H1 (cell line): ENCODE measurements at regions not wholly inside any gene's neighbourhood (a gene's known extent, or its start where the extent isn't known, plus 50 kb on each side); places are given as distances from the start of the nearest gene placed in this dataset.

Experiments
- CTCF ChIA-PET: fragments of 300-600 bp; sonication (Branson Sonifier 250); formaldehyde crosslinking; loops from one replicate; lab custom pipeline; 2021; ENCODE audit not compliant: partially characterized antibody; lab: Charles Lee
- POLR2A ChIA-PET: fragments of 300-600 bp; sonication (Branson Sonifier 250); formaldehyde crosslinking; loops from one replicate; lab custom pipeline; 2021; ENCODE audit warnings: inconsistent platforms; ENCODE audit not compliant: partially characterized antibody; lab: Charles Lee
- DNase-seq, 2 experiments: peaks; one replicate each; pipeline versions ENCODE4 v3.0.0 to v3.0.0-alpha.2; 2010 to 2022; ENCODE audit warnings: low spot score in 2 of 2, low read depth in 1 of 2, mixed read lengths in 1 of 2
- FAIRE-seq: peaks from 2 replicates; lab custom pipeline; 2011; peaks lifted over from hg19 to GRCh38; lab: Jason Lieb, UNC
- H2AFZ ChIP-seq: 2 replicates; pipeline ENCODE4 v1.8.1; 2012; ENCODE audit warnings: low read length, inconsistent platforms
- H2AK5ac ChIP-seq: 2 replicates; pipeline ENCODE4 v1.6.1; 2013; ENCODE audit warnings: low read depth, low read length
- H2BK120ac ChIP-seq: replicated peaks from 2 replicates; pipeline ENCODE3; 2013; ENCODE audit warnings: low read depth, low read length, inconsistent platforms
- H2BK12ac ChIP-seq: 2 replicates; pipeline ENCODE4 v1.6.1; 2013; ENCODE audit warnings: low read depth, low read length
- H2BK15ac ChIP-seq: 2 replicates; pipeline ENCODE4 v1.6.1; 2013; ENCODE audit warnings: low read length
- H2BK20ac ChIP-seq: 2 replicates; pipeline ENCODE4 v1.6.1; 2013; ENCODE audit warnings: low read length
- H2BK5ac ChIP-seq: 2 replicates; pipeline ENCODE4 v1.6.1; 2013; ENCODE audit warnings: low read depth, low read length
- H3K14ac ChIP-seq: 2 replicates; pipeline ENCODE4 v1.6.1; 2013; ENCODE audit warnings: inconsistent platforms; ENCODE audit not compliant: insufficient read length
- H3K18ac ChIP-seq: 2 replicates; pipeline ENCODE4 v1.6.1; 2013; ENCODE audit warnings: low read length; ENCODE audit errors: extremely low read depth
- H3K23ac ChIP-seq: 2 replicates; pipeline ENCODE4 v1.6.1; 2013; ENCODE audit warnings: inconsistent platforms; ENCODE audit not compliant: insufficient read length
- H3K23me2 ChIP-seq: 2 replicates; pipeline ENCODE4 v1.6.1; 2013; ENCODE audit warnings: low read depth, low read length
- H3K27ac ChIP-seq: 2 replicates; pipeline ENCODE4 v1.6.1; 2011; ENCODE audit warnings: low read depth, low read length, inconsistent platforms
- H3K27me3 ChIP-seq, 4 experiments: replicated peaks in 1 of 4; 1 replicate in 1 of 4; 2 replicates in 3 of 4; pipeline versions ENCODE4 v1.6.1 to v1.8.1; 2011 to 2013; ENCODE audit warnings: low read length in 3 of 4, mild to moderate bottlenecking in 3 of 4, inconsistent platforms in 2 of 4, mixed read lengths in 2 of 4, moderate library complexity in 1 of 4; ENCODE audit not compliant: control insufficient read depth in 3 of 4, insufficient read depth in 3 of 4; ENCODE audit errors: extremely low read depth in 1 of 4
- H3K36me3 ChIP-seq, 4 experiments: 2 replicates each; pipeline versions ENCODE4 v1.6.1 to v1.8.1; 2011 to 2013; ENCODE audit warnings: mild to moderate bottlenecking in 4 of 4, low read length in 3 of 4, moderate library complexity in 2 of 4, control low read depth in 1 of 4, inconsistent platforms in 1 of 4; ENCODE audit not compliant: insufficient read depth in 4 of 4, control insufficient read depth in 2 of 4
- H3K4ac ChIP-seq: replicated peaks from 2 replicates; pipeline ENCODE3; 2013; ENCODE audit warnings: low read length, low read depth, mixed read lengths, inconsistent platforms; ENCODE audit not compliant: insufficient read length
- H3K4me1 ChIP-seq, 4 experiments: replicated peaks in 1 of 4; 1 replicate in 1 of 4; 2 replicates in 3 of 4; pipeline versions ENCODE4 v1.6.1 to v1.8.1; 2011 to 2013; ENCODE audit warnings: low read length in 3 of 4, inconsistent platforms in 2 of 4, mixed read lengths in 1 of 4; ENCODE audit not compliant: insufficient read depth in 4 of 4, control insufficient read depth in 3 of 4
- H3K4me2 ChIP-seq, 2 experiments: 2 replicates each; pipeline versions ENCODE4 v1.6.1 to v1.8.1; 2011 to 2013; ENCODE audit warnings: low read depth in 2 of 2, low read length in 2 of 2, control low read depth in 1 of 2, inconsistent platforms in 1 of 2, mild to moderate bottlenecking in 1 of 2; ENCODE audit not compliant: insufficient read depth in 1 of 2
- H3K4me3 ChIP-seq, 4 experiments: fragments of 200-600, 300-600 bp in 1 of 4; sonication (generic), shearing (Covaris generic), sonication (Bioruptor Twin) in 1 of 4; 2 replicates each; pipeline versions ENCODE4 v1.5.1 to v1.8.1; 2011 to 2016; ENCODE audit warnings: low read length in 4 of 4, low read depth in 3 of 4, control low read depth in 2 of 4, inconsistent platforms in 2 of 4, mild to moderate bottlenecking in 2 of 4, mixed read lengths in 1 of 4, moderate library complexity in 1 of 4; ENCODE audit not compliant: insufficient read depth in 2 of 4; ENCODE audit errors: extremely low read depth in 1 of 4
- H3K56ac ChIP-seq: replicated peaks from 2 replicates; pipeline ENCODE3; 2013; ENCODE audit warnings: low read depth, mild to moderate bottlenecking, mixed read lengths, low read length, inconsistent platforms; ENCODE audit not compliant: insufficient read length
- H3K79me1 ChIP-seq: 2 replicates; pipeline ENCODE4 v1.6.1; 2013; ENCODE audit warnings: low read depth, low read length, control low read depth
- H3K79me2 ChIP-seq, 2 experiments: 2 replicates each; pipeline versions ENCODE4 v1.6.1 to v1.8.1; 2012 to 2013; ENCODE audit warnings: low read length in 2 of 2, mild to moderate bottlenecking in 2 of 2, inconsistent platforms in 1 of 2; ENCODE audit not compliant: insufficient read depth in 2 of 2, control insufficient read depth in 1 of 2
- H3K9ac ChIP-seq, 4 experiments: replicated peaks in 1 of 4; 1 replicate in 1 of 4; 2 replicates in 3 of 4; pipeline versions ENCODE4 v1.6.1 to v1.8.1; 2011 to 2013; ENCODE audit warnings: low read depth in 3 of 4, low read length in 3 of 4, control low read depth in 2 of 4, mild to moderate bottlenecking in 2 of 4, moderate library complexity in 2 of 4, inconsistent platforms in 1 of 4; ENCODE audit errors: extremely low read depth in 1 of 4
- H3K9me3 ChIP-seq, 2 experiments: 2 replicates each; pipeline versions ENCODE4 v1.6.1 to v1.8.1; 2012 to 2013; ENCODE audit warnings: mild to moderate bottlenecking in 2 of 2, moderate library complexity in 2 of 2, control low read depth in 1 of 2, inconsistent platforms in 1 of 2, low read depth in 1 of 2, low read length in 1 of 2, mixed read lengths in 1 of 2; ENCODE audit not compliant: insufficient read depth in 2 of 2
- H4K20me1 ChIP-seq, 2 experiments: replicated peaks in 1 of 2; 2 replicates each; pipeline versions ENCODE3 to v1.8.1; 2011 to 2013; ENCODE audit warnings: inconsistent platforms in 2 of 2, low read length in 2 of 2, mild to moderate bottlenecking in 1 of 2; ENCODE audit not compliant: insufficient read depth in 2 of 2, control insufficient read depth in 1 of 2
- H4K5ac ChIP-seq: 2 replicates; pipeline ENCODE4 v1.6.1; 2013; ENCODE audit warnings: low read length, low read depth, mixed read lengths, inconsistent platforms; ENCODE audit not compliant: insufficient read length
- H4K8ac ChIP-seq: 2 replicates; pipeline ENCODE4 v1.8.0; 2013; ENCODE audit warnings: mild to moderate bottlenecking, moderate library complexity, low read length, inconsistent platforms; ENCODE audit not compliant: insufficient read depth; ENCODE audit errors: extremely low read depth
- H4K91ac ChIP-seq: replicated peaks from 2 replicates; pipeline ENCODE3; 2013; ENCODE audit warnings: low read length, mixed read lengths, inconsistent platforms; ENCODE audit not compliant: insufficient read length
- EGR1 ChIP-seq: IDR thresholded peaks from 2 replicates; pipeline ENCODE4 v1.6.1; 2011; ENCODE audit warnings: low read depth, low read length, borderline replicate concordance
- EP300 ChIP-seq, 2 experiments: IDR thresholded peaks; 1 replicate in 1 of 2; 2 replicates in 1 of 2; pipeline ENCODE4 v1.6.1; 2011 to 2012; ENCODE audit warnings: low read depth in 2 of 2, low read length in 2 of 2, mild to moderate bottlenecking in 2 of 2, borderline replicate concordance in 1 of 2, inconsistent platforms in 1 of 2, moderate library complexity in 1 of 2
- GTF2F1 ChIP-seq: IDR thresholded peaks from 2 replicates; pipeline ENCODE4 v1.6.1; 2012; ENCODE audit warnings: low read depth, low read length, improper control_type of control experiment, borderline replicate concordance
- RFX5 ChIP-seq: IDR thresholded peaks from 2 replicates; pipeline ENCODE4 v1.6.1; 2011; ENCODE audit warnings: low read depth, low read length, improper control_type of control experiment, borderline replicate concordance
- WGBS, 2 experiments: shearing (Covaris generic) in 1 of 2; methylation state at CpG; one replicate each; pipeline versions ENCODE4 v1.1.6 to v1.1.7; 2013 to 2015; ENCODE audit warnings: low lambda C conversion rate in 2 of 2, mixed read lengths in 2 of 2, inconsistent platforms in 1 of 2, low coverage in 1 of 2, missing lambda C conversion rate in 1 of 2; ENCODE audit not compliant: insufficient replicate concordance in 2 of 2, insufficient coverage in 1 of 2, insufficient read length in 1 of 2; ENCODE audit errors: extremely low coverage in 1 of 2, missing lambda C conversion rate in 1 of 2; 5-methylcytosine and 5-hydroxymethylcytosine counted together
- TF ChIP-seq, protein P1 (sequence below): IDR thresholded peaks from 2 replicates; pipeline ENCODE4 v1.6.1; 2012; ENCODE audit warnings: inconsistent platforms

DNA sequence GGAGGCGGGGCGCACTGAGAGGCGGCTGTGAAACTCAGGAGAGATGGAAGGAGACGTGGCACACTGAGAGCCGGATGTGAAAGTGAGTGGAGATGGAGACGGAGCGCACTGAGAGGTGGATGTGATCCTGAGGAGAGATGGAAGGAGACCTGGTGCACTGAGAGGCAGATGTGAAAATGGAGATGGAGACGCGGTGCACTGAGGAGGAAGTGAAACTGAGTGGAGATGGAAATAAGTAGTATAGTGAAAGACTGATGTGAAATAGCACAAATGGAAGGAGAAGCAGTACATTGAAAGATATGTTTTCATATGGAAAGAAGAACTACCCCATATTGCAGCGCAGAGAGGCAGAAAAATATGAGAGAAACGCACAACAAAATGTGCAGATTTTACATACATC, 281.6 kb upstream of the RGPD4 start:
- Histone ChIP-seq H2BK20ac (no peak overlapping the region), H2AFZ (peak overlapping the region; percentile 44; the same call in 1 of the 2 replicates), H2BK12ac (no peak overlapping the region), H3K27ac (no peak overlapping the region), H3K79me1 (no peaks in the 10 kb centered on the region), H3K14ac (no peak overlapping the region), H3K4me2 (no peak overlapping the region), H4K91ac (no peak overlapping the region), H3K4ac (no peak overlapping the region), H2BK15ac (0 out of 2 replicates have a peak overlapping the region, but pooled peaks have one; percentile 16), H3K9me3 (no peaks in the 10 kb centered on the region), H3K27me3 (no peaks in the 10 kb centered on the region), H3K4me1 (peaks cover 0 to 3% (median 0%) of the 10 kb centered on the region in 4 experiments; a peak in 1 of 7 replicates), H3K18ac (no peak overlapping the region), H3K79me2 (no peaks in the 10 kb centered on the region), H4K5ac (no peak overlapping the region), H2BK120ac (no peak overlapping the region), H3K9ac (no peak overlapping the region), H4K8ac (no peak overlapping the region), H2BK5ac (no peak overlapping the region), H2AK5ac (no peak overlapping the region), H3K36me3 (no peaks in the 10 kb centered on the region), H3K4me3 (no peak overlapping the region), H4K20me1 (no peaks in the 10 kb centered on the region), H3K23ac (no peak overlapping the region), H3K56ac (no peak overlapping the region), H3K23me2 (no peaks in the 10 kb centered on the region)
- 96% methylated on average over 10 of the region's 11 CpGs; no CpG with 5 or more reads in 1 of the 2 experiments for WGBS, 2 experiments
- no peak for TF ChIP-seq EGR1
- TF ChIP-seq GTF2F1, result no peak
- TF ChIP-seq RFX5, result no peak
- TF ChIP-seq, protein P1, sequence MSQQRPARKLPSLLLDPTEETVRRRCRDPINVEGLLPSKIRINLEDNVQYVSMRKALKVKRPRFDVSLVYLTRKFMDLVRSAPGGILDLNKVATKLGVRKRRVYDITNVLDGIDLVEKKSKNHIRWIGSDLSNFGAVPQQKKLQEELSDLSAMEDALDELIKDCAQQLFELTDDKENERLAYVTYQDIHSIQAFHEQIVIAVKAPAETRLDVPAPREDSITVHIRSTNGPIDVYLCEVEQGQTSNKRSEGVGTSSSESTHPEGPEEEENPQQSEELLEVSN, result no peak
- TF ChIP-seq EP300 (IDR thresholded peaks at IDR 0.05; ENCODE audit: borderline replicate concordance in 1 of 2, low read depth in 2 of 2, low read length in 2 of 2), result no peak
- ChIA-PET POLR2A (no interaction called here), CTCF (no interaction called here)
- no peak for FAIRE-seq
- DNase-seq, result no peak
